ENCODE measurements at regions not wholly inside any gene's neighbourhood (a gene's known extent, or its start where the extent isn't known, plus 50 kb on each side); places are given as distances from the start of the nearest gene placed in this dataset.
"Not testable (repeated sequence)": the region's sequence is repeated elsewhere in the genome, so short reads cannot be mapped to it uniquely, and the experiment has no call there.

DNA sequence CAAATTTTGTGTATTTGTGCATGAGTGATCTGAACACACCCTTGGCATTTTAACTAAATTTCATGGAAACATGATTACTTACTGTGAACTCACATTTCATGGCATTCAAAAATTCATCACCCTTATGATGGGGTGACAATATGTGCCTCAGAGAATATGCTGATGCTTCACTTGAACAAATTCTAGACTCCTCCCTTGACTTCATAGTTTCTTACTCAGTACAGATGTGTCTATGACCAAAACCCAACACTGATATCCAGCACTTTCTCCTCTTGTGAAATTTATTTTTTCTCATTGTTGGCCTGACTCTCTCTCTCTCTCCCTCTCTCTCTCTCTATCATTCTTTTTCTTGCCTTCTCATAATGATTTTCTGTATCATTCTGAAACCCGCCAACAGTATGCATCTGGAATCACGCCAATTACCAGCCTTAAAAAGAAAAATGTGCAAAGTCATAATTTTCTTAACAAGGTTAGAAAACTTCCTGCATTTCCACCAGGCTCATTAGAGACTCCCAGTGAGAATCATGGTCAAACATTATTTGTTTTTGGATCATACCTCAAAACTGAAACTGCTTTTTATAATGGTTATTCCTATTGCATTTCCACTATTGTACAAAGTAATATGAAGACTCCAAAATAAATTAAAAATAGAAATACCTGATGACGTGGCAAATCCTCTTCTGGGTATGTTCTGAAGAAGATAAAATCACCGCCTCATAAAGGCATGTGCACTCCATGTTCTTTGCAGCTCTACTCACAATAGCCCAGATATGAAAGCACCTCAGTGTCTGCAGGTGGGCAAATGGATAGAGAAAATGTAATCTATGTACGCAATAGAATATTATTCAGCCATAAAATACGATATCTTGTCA is 722.2 kb downstream of the TMEM121 start:
- DNase-seq (ENCODE audit: low spot score), result no peak

DNA sequence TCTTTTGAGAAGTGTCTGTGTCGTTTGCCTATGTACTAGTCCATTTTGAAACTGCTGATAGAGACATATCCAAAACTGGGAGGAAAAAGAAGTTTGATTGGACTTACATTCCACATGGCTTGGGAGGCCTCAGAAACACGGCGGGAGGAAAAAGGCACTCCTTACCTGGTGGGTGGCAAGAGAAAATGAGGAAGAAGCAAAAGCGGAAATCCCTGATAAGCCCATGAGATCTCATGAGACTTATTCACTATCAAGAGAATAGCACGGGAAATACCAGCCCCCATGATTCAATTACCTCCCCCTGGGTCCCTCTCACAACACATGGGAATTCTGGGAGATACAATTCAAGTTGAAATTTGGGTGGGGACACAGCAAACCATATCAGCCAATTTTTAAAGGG is 727.6 kb downstream of the TMEM121 start:
- DNase-seq (ENCODE audit: low spot score), result not testable (repeated sequence)

GRCh38 chr14:106257569-106257994 is 731.2 kb downstream of the TMEM121 start:
- DNase-seq (ENCODE audit: low spot score), result peak; percentile 84

DNA sequence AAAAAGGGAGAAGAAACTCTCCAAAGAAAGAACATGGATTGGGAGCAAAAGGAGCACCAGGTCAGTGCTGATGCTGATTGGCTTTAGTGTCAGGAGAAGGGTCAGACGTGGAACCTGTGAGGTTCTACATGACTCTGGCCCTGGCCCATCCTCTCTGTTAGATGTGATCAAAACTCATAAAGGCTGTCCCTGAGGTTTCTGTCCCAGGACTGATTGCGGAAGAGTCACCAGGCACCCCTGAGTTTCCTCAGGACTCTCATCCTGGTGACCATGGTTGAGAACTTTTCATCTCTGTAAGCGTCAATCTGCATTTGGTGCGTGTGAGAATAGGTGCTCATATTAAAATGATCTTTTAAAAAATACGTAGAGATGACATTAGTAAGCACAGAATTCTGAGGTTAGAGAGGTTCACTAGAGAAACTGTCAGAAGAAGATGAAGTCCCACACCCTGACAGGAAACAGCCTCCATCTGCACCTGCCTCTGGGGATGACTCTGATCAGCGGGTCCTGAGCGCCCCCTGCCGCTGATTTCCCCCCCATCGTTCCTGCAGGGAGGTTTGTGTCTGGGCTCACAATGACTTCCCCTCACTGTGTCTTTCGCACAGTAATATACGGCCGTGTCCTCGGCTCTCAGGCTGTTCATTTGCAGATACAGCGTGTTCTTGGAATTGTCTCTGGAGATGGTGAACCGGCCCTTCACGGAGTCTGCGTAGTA is 741.8 kb downstream of the TMEM121 start:
- peak; percentile 91 for DNase-seq (ENCODE audit: low spot score)

- no peak for DNase-seq (ENCODE audit: low spot score)
Observed at GRCh38 chr14:106269029-106269428, 742.6 kb downstream of the TMEM121 start.

DNA sequence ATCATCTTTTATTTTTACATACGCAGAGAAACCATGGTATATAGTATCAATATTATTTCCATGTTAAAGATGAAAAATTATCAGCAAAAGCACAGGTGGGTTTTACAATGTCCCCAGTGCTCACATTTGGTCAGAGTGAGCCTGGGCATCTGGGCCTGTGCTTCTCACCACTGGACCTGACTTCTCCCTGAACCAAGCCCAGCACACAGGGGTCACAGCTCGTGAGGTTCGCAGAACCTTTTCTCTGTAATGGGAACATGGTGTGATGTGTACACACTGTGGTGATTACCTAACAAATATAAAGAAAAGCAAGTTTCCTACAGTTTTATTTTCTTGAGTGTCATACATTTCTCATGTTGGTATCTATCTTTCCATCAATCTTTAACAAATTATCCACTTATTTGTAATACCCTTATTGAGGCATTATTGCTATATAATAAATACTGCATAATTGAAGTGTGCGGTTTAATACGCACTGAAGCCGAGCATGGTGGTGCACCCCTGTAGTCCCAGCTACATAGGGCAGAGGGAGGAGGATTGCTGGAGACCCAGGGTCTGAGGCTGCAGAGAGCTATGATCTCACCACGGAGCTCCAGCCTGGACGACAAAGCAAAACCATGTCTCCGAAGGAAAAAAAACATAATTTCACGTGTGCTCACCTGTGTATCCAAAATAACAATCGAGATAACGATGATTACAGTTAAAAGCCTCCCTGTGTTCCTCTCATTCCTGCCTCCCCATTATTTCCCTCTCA is 743.2 kb downstream of the TMEM121 start:
- no peak for DNase-seq (ENCODE audit: low spot score)

DNA sequence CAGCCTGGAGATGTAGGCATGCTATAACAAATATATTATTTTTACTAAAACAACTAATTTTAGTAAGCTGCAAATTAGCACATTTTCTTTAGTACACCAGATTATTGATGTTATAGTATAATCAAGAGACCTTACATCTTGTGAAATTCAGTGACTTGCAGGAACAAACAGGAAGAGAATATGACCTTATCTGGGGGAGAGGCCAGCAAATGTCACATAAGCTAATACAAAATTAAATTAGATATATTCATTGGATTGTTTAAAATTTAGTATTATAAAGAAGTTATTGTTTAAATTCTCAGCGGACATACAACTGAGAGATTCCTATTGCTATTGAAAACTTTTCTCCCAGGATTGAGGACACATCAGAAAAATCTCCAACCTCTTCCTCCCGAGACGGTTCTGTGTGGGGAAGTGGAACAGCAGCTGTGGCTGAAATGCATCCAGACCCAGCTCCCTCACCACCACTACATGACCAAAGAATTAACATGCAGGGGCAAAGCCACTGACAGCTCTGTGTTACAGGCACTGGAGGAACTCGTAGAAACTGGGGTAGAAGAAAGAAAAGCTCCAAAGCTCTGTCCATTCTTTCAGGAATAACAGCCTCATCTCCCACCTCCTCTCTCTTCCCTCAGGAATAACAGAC is 744.2 kb downstream of the TMEM121 start:
- not testable (repeated sequence) for DNase-seq (ENCODE audit: low spot score)

- peak; percentile 57 for DNase-seq (ENCODE audit: low spot score)
Observed at GRCh38 chr14:106276326-106277267, 750.2 kb downstream of the TMEM121 start.

- peak; percentile 32 for DNase-seq (ENCODE audit: low spot score)
Observed at GRCh38 chr14:106277503-106277902, 751.1 kb downstream of the TMEM121 start.

DNA sequence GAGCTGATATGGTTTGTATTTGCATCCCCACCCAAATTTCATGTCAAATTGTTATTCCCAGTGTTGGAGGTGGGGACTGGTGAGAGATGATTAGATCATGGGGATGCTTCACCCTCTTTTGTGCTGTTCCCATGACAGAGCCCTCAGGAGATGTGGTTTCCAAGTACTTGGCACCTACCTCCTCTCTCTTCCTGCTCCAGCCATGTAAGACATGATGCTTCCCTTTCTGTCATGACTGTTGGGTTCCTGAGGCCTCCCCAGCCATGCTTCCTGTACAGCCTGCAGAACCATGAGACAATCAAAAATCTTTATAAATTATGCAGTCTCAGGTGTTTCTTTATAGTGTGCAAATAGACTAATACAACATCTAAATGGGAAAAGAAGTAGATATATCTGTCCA is 754.5 kb downstream of the TMEM121 start:
- DNase-seq (ENCODE audit: low spot score), result no peak

DNA sequence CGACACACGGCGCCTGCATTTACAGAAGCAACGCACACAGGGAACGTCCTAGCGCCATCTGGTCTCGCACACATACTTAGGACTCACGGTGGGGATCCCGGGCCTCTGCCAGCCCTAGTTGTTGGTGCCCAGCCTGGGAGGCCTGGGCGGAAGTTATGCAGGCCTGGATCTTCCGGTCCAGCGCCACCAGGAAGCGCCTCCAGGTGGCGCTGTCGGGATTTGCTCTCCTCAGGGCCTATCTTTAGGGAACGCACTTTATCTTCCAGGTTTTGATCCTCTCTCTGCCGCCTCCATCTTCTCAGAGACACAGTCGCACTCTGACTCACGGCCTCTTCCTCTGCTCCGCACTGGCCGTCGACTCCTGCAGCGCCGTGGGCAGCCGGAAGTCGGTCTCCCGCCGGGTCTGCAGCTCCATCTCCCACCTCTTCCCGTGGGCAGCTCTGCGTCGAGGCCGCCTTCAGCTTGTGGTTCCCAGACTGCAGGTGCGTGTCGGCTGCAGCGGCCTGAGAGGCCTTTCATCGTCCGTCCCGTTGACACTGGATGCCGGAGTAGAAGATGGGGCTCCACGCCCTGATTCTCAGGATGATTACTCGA is 760.4 kb downstream of the TMEM121 start:
- no peak for DNase-seq (ENCODE audit: low spot score)

- no peak for DNase-seq (ENCODE audit: low spot score)
Observed at GRCh38 chr14:106287506-106287905, 761.1 kb downstream of the TMEM121 start.

- DNase-seq (ENCODE audit: low spot score), result no peak
Observed at GRCh38 chr14:106291626-106292025, 765.2 kb downstream of the TMEM121 start.

DNA sequence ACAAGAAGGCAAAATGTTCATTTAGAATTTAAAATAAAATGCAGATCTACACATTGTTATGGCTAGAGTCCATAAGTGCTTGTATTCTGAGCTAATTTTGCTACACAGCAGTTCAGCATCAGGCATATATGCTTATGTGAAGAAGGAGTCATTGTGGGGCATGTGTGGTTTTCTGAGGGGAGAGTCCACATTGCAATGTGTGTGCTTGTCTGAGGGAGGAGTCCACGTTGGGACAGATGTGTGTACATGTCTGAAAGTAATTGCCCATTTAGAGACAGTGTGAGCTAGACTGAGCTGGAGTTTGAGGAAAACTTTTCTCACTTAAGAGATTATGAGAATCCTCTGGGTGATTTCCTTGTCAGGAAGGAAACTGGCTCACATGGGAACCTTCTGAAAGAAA is 767.9 kb downstream of the TMEM121 start:
- DNase-seq (ENCODE audit: low spot score), result no peak

GRCh38 chr14:106300951-106301510 is 774.6 kb downstream of the TMEM121 start:
- not testable (repeated sequence) for DNase-seq (ENCODE audit: low spot score)

DNA sequence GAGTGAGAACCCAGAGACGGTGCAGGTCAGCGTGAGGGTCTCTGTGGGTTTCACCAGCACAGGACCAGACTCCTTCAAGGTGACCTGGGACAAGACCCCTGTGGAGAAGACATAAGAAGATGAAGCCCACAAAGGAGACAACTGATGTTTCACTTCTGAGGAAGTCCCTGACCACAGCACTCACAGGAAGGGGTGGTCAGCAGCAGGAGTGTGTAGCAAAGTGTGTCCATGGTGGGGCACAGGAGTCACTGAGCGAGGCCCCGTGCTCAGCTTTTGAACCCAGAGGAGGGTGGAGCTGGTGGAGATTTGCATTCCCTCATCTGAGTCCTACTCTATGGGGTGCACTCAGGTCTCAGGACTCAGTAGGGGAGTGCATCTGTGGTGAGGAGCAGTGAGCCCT is 775.2 kb downstream of the TMEM121 start:
- not testable (repeated sequence) for DNase-seq (ENCODE audit: low spot score)

DNA sequence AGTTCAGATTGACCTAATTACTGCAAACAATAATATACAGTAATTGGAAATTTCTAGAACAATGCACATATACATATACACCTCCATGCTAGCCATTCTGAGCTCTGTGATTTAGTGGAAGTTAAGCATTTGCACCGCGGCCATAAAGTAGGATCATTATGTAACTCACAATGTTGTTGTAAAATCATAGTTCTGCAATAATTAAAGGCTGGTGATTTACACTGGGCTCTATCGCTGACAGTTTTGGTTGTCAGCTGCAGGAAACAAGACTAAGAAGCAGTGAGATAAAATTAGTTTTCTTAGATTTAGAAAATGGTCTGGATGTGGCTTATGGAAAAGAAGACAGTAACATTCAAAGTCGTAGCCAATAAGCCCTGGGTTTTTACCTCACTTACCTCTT is 776.3 kb downstream of the TMEM121 start:
- no peak for DNase-seq (ENCODE audit: low spot score)

DNA sequence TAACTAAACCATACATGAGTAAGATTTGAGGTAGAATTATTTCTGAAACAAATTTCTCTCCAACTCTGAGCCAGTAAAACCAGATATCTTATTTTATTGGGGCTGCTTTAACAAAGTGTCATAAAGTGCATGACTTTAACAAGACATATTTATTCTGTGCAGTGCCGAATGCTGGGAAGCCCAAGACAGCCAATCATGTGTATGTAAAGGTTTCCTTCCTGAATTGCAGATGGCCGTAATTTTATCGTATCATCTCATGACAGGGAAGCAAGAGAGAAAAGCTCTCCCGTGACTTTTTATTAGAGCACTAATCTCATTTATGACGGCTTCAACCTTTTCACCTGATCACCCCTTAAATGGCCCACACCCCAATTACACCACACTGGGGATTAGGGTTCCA is 777.9 kb downstream of the TMEM121 start:
- DNase-seq (ENCODE audit: low spot score), result no peak

- peak; percentile 100 for DNase-seq (ENCODE audit: low spot score)
Observed at GRCh38 chr14:106308839-106309389, 782.5 kb downstream of the TMEM121 start.

DNA sequence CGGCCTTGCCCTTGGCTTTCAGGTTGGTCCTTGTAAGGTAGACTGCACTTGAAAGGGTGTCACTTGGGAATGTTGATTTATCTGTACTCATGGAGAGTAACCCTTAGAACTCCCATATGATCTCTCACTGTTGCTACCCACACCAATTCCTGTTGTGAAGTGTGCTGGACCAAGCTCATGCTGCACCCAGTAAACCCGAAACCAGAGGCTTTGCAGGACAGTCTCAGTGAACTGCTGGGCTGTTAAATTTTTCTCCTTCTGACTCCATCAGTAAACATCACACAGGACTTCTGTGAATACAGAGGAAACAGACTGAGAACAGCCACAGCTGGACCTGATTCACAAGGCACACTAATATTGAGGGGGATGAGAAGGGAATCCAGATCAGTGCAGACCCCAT is 783.0 kb downstream of the TMEM121 start:
- DNase-seq (ENCODE audit: low spot score), result no peak
